Pancreas (tissue), 10 donors: ENCODE measurements at regions not wholly inside any gene's neighbourhood (a gene's known extent, or its start where the extent isn't known, plus 50 kb on each side); places are given as distances from the start of the nearest gene placed in this dataset.
A peak's percentile ranks its signal among the peaks of the same experiment; 100 is the strongest.

Experiments
- ATAC-seq, 4 donors: fragments of 200-7000 bp; cut with Tn5 transposase; one replicate each; pipeline versions ENCODE4 v1.8.0 to v1.9.1; 2020; ENCODE audit warnings: mild to moderate bottlenecking in 4 of 4, moderate library complexity in 4 of 4
- DNase-seq, 6 donors: peaks; one replicate each; pipeline ENCODE4 v3.0.0-alpha.2; 2020
- FAIRE-seq: peaks from 2 replicates; lab custom pipeline; 2012; peaks lifted over from hg19 to GRCh38; lab: Jason Lieb, UNC
- H3K27ac ChIP-seq, 4 donors: fragments of 200-600 bp; sonication (generic); 1 replicate in 3 of 4; 2 replicates in 1 of 4; pipeline versions ENCODE4 v1.5.0 to v1.8.0; 2020
- H3K27me3 ChIP-seq, 4 donors: fragments of 200-600 bp; one replicate each; pipeline ENCODE4 v1.8.0; 2021
- H3K36me3 ChIP-seq, 3 donors: fragments of 200-600 bp; sonication (generic) in 1 of 3; one replicate each; pipeline versions ENCODE4 v1.5.0 to v1.8.0; 2020 to 2021
- H3K4me1 ChIP-seq, 3 donors: fragments of 200-600 bp; one replicate each; pipeline ENCODE4 v1.8.0; 2021
- H3K4me3 ChIP-seq, 4 donors: fragments of 200-600 bp; sonication (generic) in 2 of 4; one replicate each; pipeline versions ENCODE4 v1.5.0 to v1.8.0; 2020 to 2021
- H3K9me3 ChIP-seq, 4 donors: fragments of 200-600 bp; one replicate each; pipeline ENCODE4 v1.8.0; 2021
- WGBS, 2 donors: extraction: QIAGEN DNeasy Blood & Tissue Kit; methylation state at CpG; one replicate each; pipeline ENCODE4 v1.1.7; 2013; 5-methylcytosine and 5-hydroxymethylcytosine counted together
- intact Hi-C, 3 donors: fragments of 100-400 bp; cut with DNase I; formaldehyde crosslinking; loops; one replicate each; pipeline versions ENCODE4 v1.11.1 to v1.14.2; 2022
- TF ChIP-seq, protein P1 (sequence below), 4 donors: fragments of 200-600 bp; sonication (generic) in 3 of 4; IDR thresholded peaks; one replicate each; pipeline versions ENCODE4 v1.5.0 to v1.8.0; 2021; ENCODE audit warnings: antibody characterized with exemption in 4 of 4
- donor health status: healthy with polysubstance abuse.
- donor health status: DM: no; HTN: no; CAD: no; lungs with moderate emphysema.
- donor health status: DM: no; HTN: no; CAD: no.
- donor health status: control.
- donor health status: control.
- donor health status: Bipolar disorder and iron deficiency.
- donor health status: DM: yes; HTN: yes; CAD: no.
- donor health status: DM: no; HTN: no; CAD: no.
- donor health status: DM: no; HTN: no; CAD: no.
- donor health status: DM: yes; HTN: yes; CAD: no.

DNA sequence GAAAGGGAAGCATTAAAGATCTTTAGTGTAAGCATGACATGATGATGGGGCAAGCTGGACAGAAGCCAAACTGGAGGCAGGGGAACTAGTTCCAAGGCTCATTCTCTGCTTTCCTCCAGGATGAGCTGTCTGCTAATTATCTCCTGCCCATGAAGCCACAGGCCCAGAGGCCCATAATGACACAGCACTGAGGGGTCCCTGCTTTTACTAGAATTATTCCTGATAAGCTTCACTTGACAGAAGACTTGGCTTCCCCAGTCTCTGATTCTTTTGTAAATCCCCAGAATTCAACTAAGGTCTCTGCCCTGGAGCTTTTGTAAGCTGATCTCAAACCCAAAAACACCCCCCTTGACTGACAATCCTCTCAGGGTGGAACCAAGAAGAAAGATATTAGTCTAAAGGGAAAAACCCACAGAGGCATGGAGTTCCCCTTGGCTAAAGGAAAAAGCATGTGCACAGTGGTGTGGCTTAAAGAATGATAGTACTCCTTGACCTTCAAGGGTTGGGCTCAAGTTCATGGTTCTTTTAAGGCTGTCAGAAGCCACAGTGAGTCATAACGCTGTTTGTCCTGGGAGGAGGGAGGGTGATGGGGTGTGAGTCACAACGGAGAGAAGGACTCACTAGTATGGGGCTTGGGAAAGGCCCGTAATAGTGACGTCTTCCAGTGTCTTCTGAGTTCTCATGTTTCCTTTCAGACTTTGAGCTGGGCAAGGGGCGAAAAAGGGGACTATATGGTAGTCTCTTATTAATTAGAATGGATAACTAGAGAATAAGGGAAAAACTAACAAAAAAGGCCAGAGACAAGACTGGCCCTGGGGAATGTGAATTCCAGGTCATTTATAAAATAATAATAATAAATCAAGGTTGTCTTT, 146.0 kb upstream of the CPEB2 start:
- no peaks in the 10 kb centered on the region for H3K27me3 ChIP-seq
- no peaks in the 10 kb centered on the region for H3K9me3 ChIP-seq
- intact Hi-C loops = no loop called here
- no peaks in the 10 kb centered on the region for H3K36me3 ChIP-seq
- peak in 2 of 6 donors; percentile 43 to 51 for DNase-seq
- H3K4me3 ChIP-seq = no peak overlapping the region
- no peaks in the 10 kb centered on the region for H3K4me1 ChIP-seq
- peak overlapping the region in 1 of 4 donors; percentile 18 for H3K27ac ChIP-seq
- TF ChIP-seq, protein P1, sequence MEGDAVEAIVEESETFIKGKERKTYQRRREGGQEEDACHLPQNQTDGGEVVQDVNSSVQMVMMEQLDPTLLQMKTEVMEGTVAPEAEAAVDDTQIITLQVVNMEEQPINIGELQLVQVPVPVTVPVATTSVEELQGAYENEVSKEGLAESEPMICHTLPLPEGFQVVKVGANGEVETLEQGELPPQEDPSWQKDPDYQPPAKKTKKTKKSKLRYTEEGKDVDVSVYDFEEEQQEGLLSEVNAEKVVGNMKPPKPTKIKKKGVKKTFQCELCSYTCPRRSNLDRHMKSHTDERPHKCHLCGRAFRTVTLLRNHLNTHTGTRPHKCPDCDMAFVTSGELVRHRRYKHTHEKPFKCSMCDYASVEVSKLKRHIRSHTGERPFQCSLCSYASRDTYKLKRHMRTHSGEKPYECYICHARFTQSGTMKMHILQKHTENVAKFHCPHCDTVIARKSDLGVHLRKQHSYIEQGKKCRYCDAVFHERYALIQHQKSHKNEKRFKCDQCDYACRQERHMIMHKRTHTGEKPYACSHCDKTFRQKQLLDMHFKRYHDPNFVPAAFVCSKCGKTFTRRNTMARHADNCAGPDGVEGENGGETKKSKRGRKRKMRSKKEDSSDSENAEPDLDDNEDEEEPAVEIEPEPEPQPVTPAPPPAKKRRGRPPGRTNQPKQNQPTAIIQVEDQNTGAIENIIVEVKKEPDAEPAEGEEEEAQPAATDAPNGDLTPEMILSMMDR (IDR thresholded peaks at IDR 0.05) = no peak
- ATAC-seq = peak in 3 of 4 donors; percentile 79 to 96 (median 93)
- WGBS, 2 donors = 62 to 70% methylated on average over 5 of the region's 5 CpGs
- FAIRE-seq = peak; percentile 75

DNA sequence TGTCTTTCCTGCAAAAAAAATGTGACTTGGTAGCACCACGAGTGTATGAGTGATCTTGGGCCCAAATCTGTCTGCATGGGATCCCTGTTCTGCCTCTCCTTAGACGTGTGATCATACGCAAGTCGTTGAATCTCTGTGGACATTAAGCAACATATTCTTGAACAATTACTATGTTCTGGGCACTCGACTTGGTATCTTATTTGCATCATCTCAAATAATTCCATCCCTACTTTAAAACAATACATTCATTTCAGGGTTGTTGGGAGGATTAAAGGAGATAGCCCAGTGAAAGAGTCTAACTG, 145.4 kb upstream of the CPEB2 start:
- DNase-seq (no peak), FAIRE-seq (no peak), ATAC-seq (no peak)
- Histone ChIP-seq H3K36me3 (no peaks in the 10 kb centered on the region), H3K27me3 (no peaks in the 10 kb centered on the region), H3K9me3 (no peaks in the 10 kb centered on the region), H3K4me1 (no peaks in the 10 kb centered on the region), H3K27ac (no peak overlapping the region), H3K4me3 (no peak overlapping the region)
- 86 to 87% methylated on average over 5 of the region's 5 CpGs for WGBS, 2 donors
- TF ChIP-seq, protein P1 (IDR thresholded peaks at IDR 0.05) = no peak
- intact Hi-C loops = no loop called here

DNA sequence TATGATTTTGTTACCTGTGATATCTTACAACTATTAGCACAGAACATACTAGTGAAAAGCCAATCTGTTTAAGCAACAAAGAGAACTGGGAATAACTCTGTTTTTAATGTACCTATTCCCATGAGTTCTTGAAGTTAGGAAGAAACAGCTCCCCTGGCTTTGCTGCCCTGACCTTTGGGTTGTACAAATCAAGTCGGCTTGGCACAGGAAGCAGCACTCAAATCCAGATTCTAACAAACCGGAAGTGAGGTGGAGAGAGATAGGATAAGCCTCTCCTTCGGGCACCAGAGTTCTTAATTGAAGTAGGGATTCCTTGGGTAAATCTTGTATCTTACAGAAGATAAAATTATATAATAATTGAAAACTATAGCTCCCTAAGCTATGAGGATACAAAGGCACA, 144.8 kb upstream of the CPEB2 start:
- Histone ChIP-seq H3K27me3 (no peaks in the 10 kb centered on the region), H3K4me3 (no peak overlapping the region), H3K4me1 (no peaks in the 10 kb centered on the region), H3K27ac (no peak overlapping the region), H3K36me3 (no peaks in the 10 kb centered on the region), H3K9me3 (no peaks in the 10 kb centered on the region)
- TF ChIP-seq, protein P1 (IDR thresholded peaks at IDR 0.05) = no peak
- ATAC-seq (no peak), DNase-seq (no peak), FAIRE-seq (no peak)
- intact Hi-C loops = no loop called here
- 55 to 65% methylated on average over 3 of the region's 3 CpGs for WGBS, 2 donors

DNA sequence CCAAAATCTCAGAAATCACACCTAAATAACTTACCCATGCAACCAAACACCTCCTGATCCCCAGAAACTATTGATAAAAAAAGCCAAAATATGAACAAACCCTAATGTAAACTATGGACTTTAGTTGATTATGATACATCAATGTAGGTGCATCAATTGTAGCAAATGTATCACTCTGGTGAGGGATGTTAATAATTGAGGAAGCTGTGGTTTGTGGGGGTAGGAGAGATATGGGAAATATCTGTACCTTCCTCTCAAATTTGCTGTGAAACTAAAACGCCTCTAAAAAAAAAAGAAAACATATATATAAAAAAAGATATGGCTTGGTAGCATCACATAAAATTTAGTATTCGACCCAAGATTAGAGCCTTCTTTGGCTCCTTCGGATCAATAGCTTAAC, 144.3 kb upstream of the CPEB2 start:
- Histone ChIP-seq H3K4me3 (no peak overlapping the region), H3K36me3 (no peaks in the 10 kb centered on the region), H3K27ac (no peak overlapping the region), H3K9me3 (no peaks in the 10 kb centered on the region), H3K27me3 (no peaks in the 10 kb centered on the region), H3K4me1 (no peaks in the 10 kb centered on the region)
- DNase-seq = no peak
- TF ChIP-seq, protein P1 (IDR thresholded peaks at IDR 0.05) = no peak
- no peak for ATAC-seq
- WGBS, 2 donors = 79 to 94% methylated on average over 3 of the region's 3 CpGs
- FAIRE-seq = no peak
- intact Hi-C loops = no loop called here

DNA sequence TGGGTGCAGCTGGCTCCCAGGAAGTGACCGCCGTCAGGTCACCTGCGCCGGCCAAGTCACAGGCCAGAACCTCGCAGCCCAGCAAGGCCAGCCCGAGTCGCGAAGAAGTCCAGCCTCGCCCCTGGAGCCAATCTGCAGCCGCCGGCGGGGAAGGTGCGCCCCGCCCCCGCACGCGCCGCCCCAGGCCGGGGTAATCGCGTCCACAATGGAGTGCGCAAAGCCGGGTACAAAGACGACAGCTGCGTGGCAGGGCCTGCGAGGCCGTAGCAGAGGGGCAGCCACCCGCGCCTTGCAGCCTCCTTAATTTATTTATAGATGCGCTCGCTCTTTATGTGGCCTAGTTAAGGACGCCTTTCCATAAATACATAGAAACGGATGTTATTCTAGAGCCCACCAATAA, 139.4 kb upstream of the CPEB2 start:
- 57 to 60% methylated on average over 33 of the region's 33 CpGs for WGBS, 2 donors
- Histone ChIP-seq H3K27me3 (no peaks in the 10 kb centered on the region), H3K36me3 (no peaks in the 10 kb centered on the region), H3K9me3 (no peaks in the 10 kb centered on the region), H3K4me1 (peaks cover 0 to 3% (median 0%) of the 10 kb centered on the region in 3 donors), H3K27ac (no peak overlapping the region), H3K4me3 (no peak overlapping the region)
- intact Hi-C loops = no loop called here
- TF ChIP-seq, protein P1 (IDR thresholded peaks at IDR 0.05) = no peak
- peak in 1 of 4 donors; percentile 26 for ATAC-seq
- DNase-seq = peak in 1 of 6 donors; percentile 58
- FAIRE-seq = no peak
